ENCODE measurements at regions not wholly inside any gene's neighbourhood (a gene's known extent, or its start where the extent isn't known, plus 50 kb on each side); places are given as distances from the start of the nearest gene placed in this dataset.

- no peak for TF ChIP-seq CTCF (IDR thresholded peaks at IDR 0.05)
- no peak for TF ChIP-seq POLR2A (IDR thresholded peaks at IDR 0.05)
- TF ChIP-seq POLR2AphosphoS5 (IDR thresholded peaks at IDR 0.05) = no peak
Measured at GRCh38 chr16:60458255-60458654, 1578.0 kb downstream of the CDH8 start.

All from prostate gland (tissue), 2 donors.